RCC 7860 (cell line): ENCODE measurements at regions not wholly inside any gene's neighbourhood (a gene's known extent, or its start where the extent isn't known, plus 50 kb on each side); places are given as distances from the start of the nearest gene placed in this dataset.
"Not testable (repeated sequence)": the region's sequence is repeated elsewhere in the genome, so short reads cannot be mapped to it uniquely, and the experiment has no call there.

Experiments used
- DNase-seq: peaks from one replicate; pipeline ENCODE4 v3.0.0-alpha.2; 2015; ENCODE audit warnings: low spot score
- FAIRE-seq: peaks from 2 replicates; lab custom pipeline; 2012; peaks lifted over from hg19 to GRCh38; lab: Jason Lieb, UNC

DNA sequence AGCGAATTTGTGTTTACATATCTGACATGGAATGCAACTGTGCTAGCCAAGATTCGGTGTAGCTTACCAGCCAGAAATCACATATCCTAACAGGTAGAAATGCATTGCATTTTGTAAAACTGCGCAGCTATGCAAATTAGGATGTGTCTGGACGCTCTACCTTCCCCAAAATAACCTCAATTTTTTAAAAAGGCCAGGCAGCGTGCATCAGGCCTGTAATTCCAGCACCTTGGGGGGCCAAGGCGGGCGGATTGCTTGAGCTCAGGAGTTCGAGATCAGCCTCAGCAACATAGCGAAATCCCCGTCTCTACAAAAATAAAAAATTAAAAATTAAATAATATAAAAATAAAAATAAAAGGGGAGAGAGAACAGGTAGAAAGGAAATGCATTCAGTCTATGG lies 305.0 kb downstream of the TYW1 start:
- FAIRE-seq: no peak

DNA sequence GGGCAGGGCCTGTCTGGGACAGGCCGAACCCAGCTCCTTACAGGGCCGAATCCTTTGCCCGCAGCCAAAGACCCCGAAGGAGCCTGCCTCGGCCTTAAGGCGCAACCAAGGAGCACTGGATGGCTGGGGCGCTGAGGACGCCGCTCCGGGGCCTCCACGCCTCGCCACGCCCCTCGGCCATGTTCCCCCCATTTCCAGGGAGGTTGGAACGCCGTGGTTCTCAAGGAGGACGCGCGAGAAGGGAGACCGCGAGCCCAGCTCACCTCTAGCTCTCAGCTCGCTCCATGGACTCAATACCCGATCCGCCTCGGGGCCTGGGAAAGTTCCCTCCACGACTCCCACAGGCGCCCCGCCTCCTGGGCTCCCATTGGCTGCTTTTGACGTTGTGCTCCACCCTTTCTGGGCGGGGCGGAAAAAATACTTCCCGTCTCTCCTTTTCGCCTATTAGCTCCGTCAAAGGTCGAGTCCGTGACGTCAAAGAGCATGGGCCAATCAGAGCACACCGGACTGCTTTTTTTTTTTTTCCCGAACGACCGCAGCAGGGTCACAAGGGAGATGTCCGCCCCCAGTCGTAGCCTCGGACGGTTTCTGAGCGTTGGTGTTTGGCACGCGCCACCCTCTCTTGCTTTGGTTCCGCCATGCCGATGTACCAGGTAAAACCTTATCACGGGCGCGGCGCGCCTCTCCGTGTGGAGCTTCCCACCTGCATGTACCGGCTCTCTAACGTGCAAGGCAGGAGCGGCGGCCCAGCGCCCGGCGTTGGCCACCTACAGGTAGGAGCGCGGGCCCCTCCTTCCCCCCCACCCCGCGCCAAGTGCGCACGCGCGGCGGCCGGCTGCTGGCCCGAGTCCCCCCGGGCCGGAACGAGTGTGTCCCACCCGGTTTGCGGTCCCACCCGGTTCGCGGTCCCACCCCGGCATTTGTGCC lies 305.7 kb downstream of the TYW1 start:
- FAIRE-seq (peak; percentile 93), DNase-seq (peak; percentile 99)

More for the DNA sequence above, 305.0 kb downstream of the TYW1 start:
- no peak for DNase-seq

GRCh38 chr7:67304846-67305245 lies 308.2 kb downstream of the TYW1 start:
- not testable (repeated sequence) for DNase-seq

DNA sequence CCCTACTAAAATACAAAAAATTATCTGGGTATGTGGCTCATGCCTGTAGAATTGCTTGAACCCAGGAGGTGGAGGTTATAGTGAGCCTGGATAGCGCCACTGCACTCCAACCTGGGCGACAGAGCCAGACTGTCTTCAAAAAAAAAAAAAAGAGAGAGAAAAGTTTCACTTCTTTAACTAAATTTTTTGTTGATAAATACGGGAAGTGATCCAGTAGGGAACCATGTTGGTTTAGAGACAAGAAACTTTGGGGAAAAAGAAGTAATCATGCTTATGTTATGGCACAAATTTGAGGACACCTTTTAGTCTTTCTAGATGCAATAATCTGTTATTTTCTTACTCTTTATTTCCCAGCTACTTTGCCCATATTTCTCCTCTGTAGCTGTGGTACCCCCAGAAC lies 309.7 kb downstream of the TYW1 start:
- FAIRE-seq (no peak), DNase-seq (no peak)

More at GRCh38 chr7:67304846-67305245, 308.2 kb downstream of the TYW1 start:
- FAIRE-seq: not testable (repeated sequence)

DNA sequence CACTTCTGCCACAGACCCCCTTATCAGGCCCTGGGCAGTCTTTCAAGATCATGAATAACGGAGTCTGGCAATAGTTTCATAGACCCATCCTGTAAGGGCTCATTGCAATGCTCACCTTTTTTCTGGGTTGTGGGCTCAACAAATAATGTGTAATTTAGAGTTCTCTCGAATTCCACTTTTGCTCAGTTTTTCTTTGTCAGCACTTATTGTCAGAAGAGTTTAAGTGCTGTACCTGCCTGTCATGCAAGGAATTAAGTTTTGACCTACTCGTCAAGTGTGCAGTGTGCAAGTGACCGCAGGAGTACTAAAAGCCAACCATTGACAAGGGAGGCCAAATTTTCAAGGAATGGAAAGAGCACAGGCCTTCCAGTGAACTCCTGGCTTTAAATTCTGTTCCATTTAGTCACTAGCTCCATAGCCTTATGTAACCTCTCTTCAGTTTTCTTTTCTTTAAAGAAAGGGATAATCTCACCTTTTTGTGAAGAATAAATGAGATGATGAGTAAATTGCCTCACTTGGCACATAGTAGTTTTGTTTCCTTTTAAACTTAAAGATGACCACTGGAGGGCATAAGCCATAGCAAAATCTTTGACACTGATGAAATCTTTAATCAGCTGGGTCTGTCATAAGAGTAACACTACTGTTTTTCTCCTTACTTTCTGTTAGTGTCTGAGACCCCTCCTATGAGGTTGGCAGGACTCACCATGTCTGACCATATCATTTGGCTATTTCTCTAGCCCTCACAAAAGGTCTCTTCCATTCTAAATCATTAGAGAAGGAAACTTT lies 313.3 kb downstream of the TYW1 start:
- no peak for DNase-seq
- no peak for FAIRE-seq

DNA sequence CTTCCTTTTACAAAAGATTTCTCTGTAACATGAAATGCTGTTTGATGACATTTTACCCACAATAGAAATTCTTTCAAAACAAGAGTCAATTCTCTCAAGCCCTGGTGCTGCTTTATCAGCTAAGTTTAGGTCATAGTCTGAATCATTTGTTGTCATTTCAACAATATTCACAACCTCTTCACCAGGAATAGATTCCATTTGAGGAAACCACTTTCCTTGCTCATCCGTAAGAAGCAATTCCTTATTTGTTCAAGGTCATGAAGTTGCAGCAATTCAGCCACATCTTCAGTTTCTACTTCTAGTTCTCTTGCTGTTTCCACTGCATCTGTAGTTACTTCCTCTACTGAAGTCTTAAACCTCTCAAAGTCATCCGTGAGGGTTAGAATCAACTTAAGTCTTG lies 315.3 kb downstream of the TYW1 start:
- no peak for DNase-seq

GRCh38 chr7:67313213-67313612 lies 316.6 kb downstream of the TYW1 start:
- DNase-seq: no peak
- FAIRE-seq: no peak

More for the DNA sequence above, 315.3 kb downstream of the TYW1 start:
- FAIRE-seq: no peak

- DNase-seq, FAIRE-seq: not testable (repeated sequence)
Measured at GRCh38 chr7:67316902-67317301, 320.3 kb downstream of the TYW1 start.

- DNase-seq, FAIRE-seq: not testable (repeated sequence)
Measured at GRCh38 chr7:67328257-67328656, 331.6 kb downstream of the TYW1 start.

GRCh38 chr7:67335165-67335564 lies 338.5 kb downstream of the TYW1 start:
- not testable (repeated sequence) for DNase-seq, FAIRE-seq

DNA sequence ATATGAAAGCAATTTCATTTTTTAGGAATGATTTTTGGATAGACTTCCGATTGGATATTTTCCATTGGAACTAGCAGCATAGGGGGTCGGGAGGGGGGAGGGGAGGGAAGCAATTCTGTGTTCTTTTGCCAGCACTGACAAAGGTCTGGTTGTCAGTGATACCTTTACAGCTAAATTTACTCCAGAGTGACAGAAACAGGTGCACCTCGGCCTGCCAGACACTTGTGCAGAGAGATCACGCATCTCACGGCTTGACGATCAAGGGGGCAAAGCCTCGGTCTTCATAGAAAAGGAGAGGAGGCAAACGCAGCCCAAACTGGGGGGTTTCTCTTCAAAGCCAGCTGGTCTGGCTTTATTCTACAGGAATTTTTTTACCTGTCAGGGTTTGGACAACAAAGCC lies 339.0 kb downstream of the TYW1 start:
- FAIRE-seq, DNase-seq: not testable (repeated sequence)

DNA sequence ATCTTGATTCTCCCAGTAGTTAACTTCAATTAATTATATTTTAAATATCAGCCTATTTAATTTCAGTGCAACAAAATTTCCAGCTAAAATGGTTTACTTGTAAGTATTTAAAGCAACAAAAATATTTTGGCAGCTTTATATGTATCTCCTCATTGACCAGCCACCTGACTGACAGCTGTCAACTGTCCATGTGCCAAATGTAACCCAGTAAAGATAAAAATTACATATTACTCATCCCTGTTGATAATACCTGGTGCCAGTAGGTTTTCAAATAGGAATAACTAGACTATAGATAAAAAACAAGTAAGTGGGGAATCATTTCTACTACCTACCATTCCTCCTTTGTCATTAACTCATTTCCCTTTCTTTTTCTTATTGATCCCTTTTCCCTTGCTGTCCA lies 341.9 kb downstream of the TYW1 start:
- not testable (repeated sequence) for FAIRE-seq, DNase-seq

DNA sequence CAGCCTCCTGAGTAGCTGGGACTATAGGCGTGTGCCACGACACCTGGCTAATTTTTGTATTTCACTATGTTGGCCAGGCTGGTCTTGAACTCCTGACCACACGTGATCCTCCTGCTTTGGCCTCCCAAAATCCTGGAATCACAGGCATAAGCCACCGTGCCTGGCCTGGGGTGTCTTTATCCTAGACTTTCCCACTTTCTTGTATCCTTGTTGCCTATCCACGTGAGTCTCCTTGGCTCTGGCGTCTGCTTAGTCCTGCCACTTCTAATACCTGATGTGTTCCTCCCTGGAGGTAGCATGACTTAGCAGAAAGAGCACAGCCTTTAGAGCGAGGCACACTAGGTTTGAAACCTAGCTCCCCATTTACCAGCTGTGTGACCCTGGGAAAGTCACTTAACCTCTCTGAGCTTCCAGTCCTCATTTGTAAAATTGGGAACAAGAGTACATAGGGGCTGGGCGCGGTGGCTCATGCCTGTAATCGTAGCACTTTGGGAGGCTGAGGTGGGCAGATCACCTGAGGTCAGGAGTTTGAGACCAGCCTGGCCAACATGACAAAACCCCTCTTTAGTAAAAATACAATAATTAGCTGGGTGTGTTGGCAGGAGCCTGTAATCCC lies 344.6 kb downstream of the TYW1 start:
- FAIRE-seq: no peak

DNA sequence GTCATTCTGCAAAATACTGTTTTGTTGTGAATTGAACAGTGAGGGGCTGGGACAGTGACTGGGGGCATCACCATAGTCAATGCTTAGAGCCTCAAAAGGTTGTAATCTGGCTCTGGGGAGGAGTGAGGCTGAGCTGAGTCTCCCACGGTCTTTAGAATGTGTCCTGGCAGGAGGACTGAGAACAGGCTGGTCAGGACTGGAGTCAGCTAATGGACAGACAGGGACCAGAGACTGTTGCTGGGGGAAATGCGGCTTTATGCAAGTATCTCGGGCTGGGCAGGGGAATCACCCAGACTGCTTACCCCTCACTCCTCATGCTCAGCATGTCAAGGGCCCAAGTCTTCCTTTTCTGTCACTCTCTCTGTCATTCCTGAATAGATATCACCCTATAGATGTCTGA lies 346.5 kb downstream of the TYW1 start:
- DNase-seq: no peak
- FAIRE-seq: no peak

More for the DNA sequence above, 344.6 kb downstream of the TYW1 start:
- no peak for DNase-seq

GRCh38 chr7:67343572-67343971 lies 346.9 kb downstream of the TYW1 start:
- FAIRE-seq: no peak
- no peak for DNase-seq

GRCh38 chr7:67344481-67345193 lies 348.0 kb downstream of the TYW1 start:
- DNase-seq (no peak), FAIRE-seq (no peak)

DNA sequence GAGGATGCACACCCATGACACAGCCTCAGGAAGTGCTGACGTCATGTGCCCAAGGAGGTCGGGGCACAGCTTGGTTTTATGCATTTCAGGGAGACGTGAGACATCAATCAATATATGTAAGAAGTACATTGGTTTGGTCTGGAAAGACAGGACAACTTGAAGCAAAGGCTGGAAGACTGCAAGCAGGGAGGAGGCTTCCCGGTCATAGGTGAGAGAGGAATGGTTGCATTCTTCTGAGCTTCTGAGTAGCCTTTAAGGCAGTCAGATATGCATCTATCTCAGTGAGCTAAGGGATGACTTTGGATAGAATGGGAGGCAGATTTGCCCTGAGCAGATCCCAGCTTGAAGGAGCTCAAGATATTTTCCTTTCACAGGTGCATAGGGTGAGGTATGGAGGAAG lies 349.5 kb downstream of the TYW1 start:
- FAIRE-seq (no peak), DNase-seq (no peak)

GRCh38 chr7:67346876-67347275 lies 350.2 kb downstream of the TYW1 start:
- FAIRE-seq: no peak

DNA sequence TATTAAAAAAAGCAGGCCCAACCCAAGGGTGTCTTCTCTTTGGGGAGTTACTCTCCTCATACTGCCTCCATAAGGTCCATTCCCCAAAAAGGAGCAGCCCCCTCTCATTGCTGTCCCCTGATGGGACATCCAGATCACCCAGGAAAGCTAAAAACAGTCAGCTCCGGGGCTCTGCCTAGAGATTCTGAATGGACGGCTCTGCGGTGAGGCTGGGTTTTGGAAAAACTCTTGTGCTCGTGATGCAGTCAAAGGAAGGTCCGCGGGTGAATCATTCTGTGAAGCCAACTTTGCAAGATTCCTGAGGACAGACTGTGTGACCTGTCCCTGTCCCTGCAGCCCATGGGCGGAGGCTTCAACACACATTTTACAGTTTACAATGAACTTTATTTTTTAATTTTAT lies 351.5 kb downstream of the TYW1 start:
- FAIRE-seq (no peak), DNase-seq (no peak)

More at GRCh38 chr7:67346876-67347275, 350.2 kb downstream of the TYW1 start:
- DNase-seq: no peak

- not testable (repeated sequence) for FAIRE-seq, DNase-seq
Measured at GRCh38 chr7:67357653-67358052, 361.0 kb downstream of the TYW1 start.
